ENCODE measurements at regions not wholly inside any gene's neighbourhood (a gene's known extent, or its start where the extent isn't known, plus 50 kb on each side); places are given as distances from the start of the nearest gene placed in this dataset.

- Histone ChIP-seq H3K36me3 (ENCODE audit: insufficient read depth in 1 of 2, low read depth in 1 of 2) (no peaks in the 10 kb centered on the region), H3K4me3 (no peak overlapping the region), H3K4me1 (no peaks in the 10 kb centered on the region), H3K27me3 (ENCODE audit: insufficient read depth in 3 of 3, low read length in 2 of 3) (no peaks in the 10 kb centered on the region), H3K9me3 (no peaks in the 10 kb centered on the region), H3K27ac (no peak overlapping the region)
- intact Hi-C loops (cut with DNase I), result no loop called here
- 80 to 82% (median 81%) methylated on average over 6 of the region's 6 CpGs for WGBS, 3 donors
- DNase-seq (no peak), ATAC-seq (no peak)
- no peak for TF ChIP-seq CTCF (IDR thresholded peaks at IDR 0.05)
These were observed 1471.2 kb upstream of the NUDT12 start for GRCh38 chr5:105033637-105034400.

- Histone ChIP-seq H3K36me3 (ENCODE audit: insufficient read depth in 1 of 2, low read depth in 1 of 2) (no peaks in the 10 kb centered on the region), H3K4me1 (no peaks in the 10 kb centered on the region), H3K4me3 (no peak overlapping the region), H3K9me3 (no peaks in the 10 kb centered on the region), H3K27ac (no peak overlapping the region), H3K27me3 (ENCODE audit: insufficient read depth in 3 of 3, low read length in 2 of 3) (no peaks in the 10 kb centered on the region)
- WGBS, 3 donors, result 15 to 50% (median 42%) methylated on average over 4 of the region's 4 CpGs
- DNase-seq (no peak), ATAC-seq (no peak)
- intact Hi-C loops (cut with DNase I), result no loop called here
- no peak for TF ChIP-seq CTCF (IDR thresholded peaks at IDR 0.05)
These were observed 1470.3 kb upstream of the NUDT12 start for GRCh38 chr5:105032917-105033316.

GRCh38 chr5:105030153-105030552 lies 1467.6 kb upstream of the NUDT12 start:
- no peak for TF ChIP-seq CTCF (IDR thresholded peaks at IDR 0.05)
- Histone ChIP-seq H3K27me3 (ENCODE audit: insufficient read depth in 3 of 3, low read length in 2 of 3) (no peaks in the 10 kb centered on the region), H3K36me3 (ENCODE audit: insufficient read depth in 1 of 2, low read depth in 1 of 2) (no peaks in the 10 kb centered on the region), H3K9me3 (no peaks in the 10 kb centered on the region), H3K4me3 (no peak overlapping the region), H3K4me1 (no peaks in the 10 kb centered on the region), H3K27ac (no peak overlapping the region)
- ATAC-seq (no peak), DNase-seq (no peak)
- intact Hi-C loops (cut with DNase I), result no loop called here
- WGBS, 3 donors, result 54 to 68% (median 55%) methylated on average over 2 of the region's 2 CpGs

- H3K27ac ChIP-seq, result no peak overlapping the region
- TF ChIP-seq CTCF (IDR thresholded peaks at IDR 0.05), result no peak
- H3K4me3 ChIP-seq, result no peak overlapping the region
- no peaks in the 10 kb centered on the region for H3K4me1 ChIP-seq
- no peaks in the 10 kb centered on the region for H3K9me3 ChIP-seq
- 94 to 95% (median 94%) methylated on average over 3 of the region's 3 CpGs for WGBS, 3 donors
- ATAC-seq (no peak), DNase-seq (no peak)
- intact Hi-C loops (cut with DNase I), result no loop called here
- no peaks in the 10 kb centered on the region for H3K27me3 ChIP-seq (ENCODE audit: insufficient read depth in 3 of 3, low read length in 2 of 3)
- no peaks in the 10 kb centered on the region for H3K36me3 ChIP-seq (ENCODE audit: insufficient read depth in 1 of 2, low read depth in 1 of 2)
These were observed 1452.5 kb upstream of the NUDT12 start for GRCh38 chr5:105015098-105015497.

GRCh38 chr5:104998572-104998971 lies 1436.0 kb upstream of the NUDT12 start:
- Histone ChIP-seq H3K4me1 (no peaks in the 10 kb centered on the region), H3K36me3 (ENCODE audit: insufficient read depth in 1 of 2, low read depth in 1 of 2) (no peaks in the 10 kb centered on the region), H3K4me3 (no peak overlapping the region), H3K27ac (no peak overlapping the region), H3K9me3 (peaks cover 4% of the 10 kb centered on the region), H3K27me3 (ENCODE audit: insufficient read depth in 3 of 3, low read length in 2 of 3) (no peaks in the 10 kb centered on the region)
- ATAC-seq (no peak), DNase-seq (no peak)
- WGBS, 3 donors, result 84 to 95% (median 85%) methylated on average over 1 of the region's 1 CpG
- intact Hi-C loops (cut with DNase I), result no loop called here
- TF ChIP-seq CTCF (IDR thresholded peaks at IDR 0.05), result no peak
